ENCODE measurements at regions not wholly inside any gene's neighbourhood (a gene's known extent, or its start where the extent isn't known, plus 50 kb on each side); places are given as distances from the start of the nearest gene placed in this dataset.

GRCh38 chr10:9898633-9899395 is 1118.9 kb upstream of the CELF2 start:
- no peak for TF ChIP-seq POLR2A (IDR thresholded peaks at IDR 0.05; ENCODE audit: low read length)
- no peak for TF ChIP-seq GATA1 (IDR thresholded peaks at IDR 0.05; ENCODE audit: low read depth, low read length)
